NOMO-1 treated with DMSO at 0.1 percent for 48 hours (cell line): ENCODE measurements at regions not wholly inside any gene's neighbourhood (a gene's known extent, or its start where the extent isn't known, plus 50 kb on each side); places are given as distances from the start of the nearest gene placed in this dataset.
"Not testable (repeated sequence)": the region's sequence is repeated elsewhere in the genome, so short reads cannot be mapped to it uniquely, and the experiment has no call there.

Experiments
- DNase-seq: peaks from one replicate; lab custom pipeline; 2025; ENCODE audit not compliant: unreplicated experiment; lab: John Stamatoyannopoulos, UW

DNA sequence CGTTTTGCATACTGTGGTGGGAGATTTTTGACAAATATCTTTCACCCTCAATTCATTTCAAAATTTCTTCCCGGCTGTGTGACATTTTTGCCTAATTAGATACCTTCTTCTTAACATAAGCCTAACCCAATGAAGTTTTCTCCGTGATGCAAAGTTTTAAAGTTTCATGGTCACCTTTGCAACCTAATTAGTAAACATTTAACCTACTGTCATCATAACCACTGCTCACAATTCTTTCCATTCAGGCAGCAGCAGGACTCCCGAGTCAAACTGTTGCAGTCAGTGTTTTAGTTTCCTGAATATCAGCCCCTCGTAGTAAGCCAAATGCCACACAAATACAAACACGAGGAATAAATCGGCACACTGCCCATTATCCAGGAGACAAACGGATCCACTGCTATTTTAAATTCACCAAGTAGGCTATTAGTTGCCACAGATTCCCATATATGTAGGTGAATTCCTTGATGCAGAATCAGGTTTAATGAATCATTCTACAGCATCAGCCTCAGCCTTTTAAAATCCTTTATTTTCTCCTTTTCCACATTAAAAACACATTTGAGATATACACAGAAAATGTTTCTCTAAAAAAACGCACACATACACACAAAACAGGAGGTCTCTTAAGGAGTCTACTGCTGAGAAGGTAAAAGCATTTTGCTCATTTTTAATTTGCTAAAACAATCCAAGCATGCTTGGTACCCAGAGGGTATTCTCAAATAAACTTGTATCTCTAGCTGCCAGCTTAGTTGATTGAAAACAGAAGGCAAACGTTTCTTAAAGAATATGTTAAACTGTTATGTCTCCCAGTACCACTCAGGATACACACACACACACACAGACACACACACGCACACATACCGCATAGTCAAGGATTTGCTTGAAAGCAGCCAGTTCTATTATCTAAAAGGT lies 106.5 kb upstream of the KCTD1 start:
- DNase-seq, result no peak

GRCh38 chr18:26653943-26654615 lies 105.7 kb upstream of the KCTD1 start:
- no peak for DNase-seq

DNA sequence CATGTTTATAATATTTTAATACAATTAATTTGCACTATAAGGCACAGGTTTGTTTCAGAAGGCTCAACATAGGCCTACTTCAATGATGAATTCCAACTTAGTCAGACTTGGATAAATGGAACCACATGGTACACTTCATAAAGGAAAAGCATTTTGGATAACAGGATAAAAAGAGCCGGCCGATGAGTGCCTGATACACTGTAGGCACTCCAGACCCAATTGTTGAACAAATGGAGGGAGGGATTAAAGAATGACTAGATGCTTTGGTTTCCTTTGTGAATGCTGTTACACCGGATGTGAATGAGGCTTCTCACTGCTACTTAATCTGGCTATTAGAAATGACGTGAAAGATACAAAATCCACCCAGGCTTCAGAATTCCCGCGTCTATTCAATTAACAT lies 104.1 kb upstream of the KCTD1 start:
- no peak for DNase-seq

DNA sequence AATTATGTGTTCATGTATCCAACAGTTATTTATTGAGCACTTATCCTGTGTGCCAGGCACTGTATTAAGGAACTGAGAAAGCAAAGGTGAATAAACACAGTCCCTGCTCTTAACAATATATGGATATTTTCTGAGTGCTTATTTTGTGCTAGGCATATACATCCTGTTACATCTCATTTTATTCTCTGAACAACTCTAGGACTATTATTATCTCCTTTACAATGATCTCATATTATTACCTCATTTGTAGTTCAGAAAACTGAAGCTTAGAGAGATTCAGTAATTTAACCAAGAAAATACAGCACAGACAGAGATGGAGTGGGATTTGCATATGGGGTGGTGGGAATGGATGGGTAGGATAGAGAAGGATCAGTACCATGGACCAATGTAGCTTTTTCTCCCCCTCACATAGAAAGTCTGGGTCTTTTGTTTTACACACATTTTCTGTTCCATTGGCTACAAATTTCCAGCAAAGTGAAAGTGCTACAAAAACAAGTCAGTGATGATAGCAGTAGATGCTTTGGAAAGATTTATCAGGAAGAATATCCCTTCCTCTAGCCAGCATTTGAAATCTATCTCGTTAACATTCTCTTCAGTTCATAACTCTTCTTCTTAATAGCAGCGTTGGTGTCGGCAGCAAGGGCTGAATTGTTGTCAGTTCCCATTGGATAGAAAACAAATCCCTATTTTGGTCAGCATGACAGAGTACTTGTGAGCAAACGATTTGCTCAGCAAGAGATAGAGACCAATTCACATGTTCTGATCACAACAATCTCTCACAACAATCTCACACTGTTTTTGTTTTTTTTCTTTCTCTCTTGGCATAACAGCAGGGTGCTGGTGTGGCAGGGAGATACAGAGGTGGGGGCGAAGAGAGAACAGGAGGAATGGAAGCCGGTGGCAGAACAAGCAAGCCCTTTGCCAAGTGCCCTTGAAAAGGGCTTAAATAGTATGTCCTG lies 102.2 kb upstream of the KCTD1 start:
- DNase-seq, result no peak

DNA sequence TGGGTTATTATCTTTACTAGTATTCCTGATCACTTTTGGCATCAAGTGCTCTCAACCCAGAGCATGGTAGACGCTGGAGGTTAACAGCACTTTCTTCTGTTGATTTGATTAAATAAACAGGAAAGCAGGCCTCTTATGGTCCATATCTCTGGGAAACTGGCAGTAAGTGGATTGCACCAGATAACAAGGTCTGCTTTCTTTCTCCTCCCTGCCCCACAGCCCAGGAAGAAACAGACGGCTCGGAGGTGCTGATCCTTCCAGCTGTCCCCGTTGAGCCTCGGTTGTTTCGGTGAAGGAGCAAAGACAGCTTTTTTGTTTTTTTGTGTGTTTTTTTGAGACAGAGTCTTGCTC lies 100.8 kb upstream of the KCTD1 start:
- no peak for DNase-seq

DNA sequence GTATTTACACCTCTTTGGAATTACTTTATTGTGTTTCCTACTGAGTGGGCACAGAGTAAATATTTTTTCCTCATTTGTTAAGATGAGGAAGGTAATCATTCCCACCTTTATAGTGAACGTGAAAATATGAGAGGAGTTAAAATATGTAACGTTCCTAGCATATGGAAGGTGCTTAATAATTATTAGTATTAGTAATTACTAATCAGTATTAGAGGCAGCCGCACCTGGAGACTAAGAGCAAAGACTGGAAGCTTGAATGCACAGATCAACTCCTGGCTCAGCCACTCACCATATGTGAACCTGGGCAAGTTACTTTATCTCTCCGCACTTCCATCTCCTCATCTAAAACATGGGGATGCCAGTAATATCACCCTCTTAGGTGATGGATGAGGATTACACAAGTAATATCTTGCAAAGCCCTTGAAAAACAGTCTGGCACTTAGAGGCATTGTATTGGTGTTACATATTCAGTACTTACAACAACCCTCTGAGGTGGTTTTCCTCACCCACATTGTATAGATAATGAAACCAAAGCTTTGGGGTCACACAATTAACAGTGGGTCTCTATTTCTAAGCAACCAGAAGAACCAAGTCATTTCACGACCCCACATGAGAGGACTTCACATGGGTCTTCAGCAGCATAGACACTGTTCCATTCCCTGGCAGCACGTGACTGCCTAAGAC lies 100.3 kb upstream of the KCTD1 start:
- no peak for DNase-seq

- DNase-seq, result no peak
Measured at GRCh38 chr18:26646901-26647300, 98.5 kb upstream of the KCTD1 start.

- peak; percentile 90 for DNase-seq
Measured at GRCh38 chr18:26642440-26643348, 94.3 kb upstream of the KCTD1 start.

GRCh38 chr18:26640541-26640940 lies 92.2 kb upstream of the KCTD1 start:
- DNase-seq, result no peak

DNA sequence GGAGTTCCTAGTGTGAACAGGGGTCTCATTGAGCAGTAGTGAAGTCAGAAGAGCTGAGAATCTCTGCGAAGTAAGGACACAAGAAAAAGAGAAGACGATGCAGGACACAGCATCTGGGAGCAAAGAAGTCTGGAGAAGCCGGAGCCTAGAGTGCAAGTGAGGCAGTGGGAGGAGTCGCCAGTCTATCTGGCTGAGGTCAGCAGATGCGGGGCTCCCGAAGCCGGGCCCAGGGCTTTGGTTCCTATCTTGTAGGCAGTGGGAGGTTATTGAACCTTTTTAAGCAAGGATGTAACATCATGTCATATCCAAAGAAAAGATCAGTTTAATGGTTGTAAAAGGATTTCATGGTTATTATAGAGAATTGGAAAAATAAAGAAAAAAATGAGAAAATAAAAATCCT lies 90.8 kb upstream of the KCTD1 start:
- no peak for DNase-seq

DNA sequence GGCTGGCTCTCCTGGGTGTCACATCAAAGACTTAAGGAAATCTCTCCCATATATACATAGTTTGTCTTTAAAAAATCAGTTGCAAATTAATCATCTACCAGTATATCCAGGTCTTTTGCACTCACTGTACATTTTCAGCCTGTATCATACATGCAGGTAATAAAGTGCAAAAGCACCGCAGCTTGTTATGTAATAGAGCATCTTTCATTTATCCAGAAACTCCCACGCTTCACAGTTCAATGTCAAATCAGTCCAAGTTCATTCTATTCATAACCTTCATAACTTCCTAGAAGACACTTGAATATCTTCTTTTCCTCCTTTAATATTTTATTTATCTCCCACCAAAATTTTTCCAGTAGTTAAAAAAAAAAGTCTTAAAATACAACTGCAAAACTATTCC lies 89.6 kb upstream of the KCTD1 start:
- no peak for DNase-seq

GRCh38 chr18:26637324-26637723 lies 89.0 kb upstream of the KCTD1 start:
- DNase-seq, result no peak

DNA sequence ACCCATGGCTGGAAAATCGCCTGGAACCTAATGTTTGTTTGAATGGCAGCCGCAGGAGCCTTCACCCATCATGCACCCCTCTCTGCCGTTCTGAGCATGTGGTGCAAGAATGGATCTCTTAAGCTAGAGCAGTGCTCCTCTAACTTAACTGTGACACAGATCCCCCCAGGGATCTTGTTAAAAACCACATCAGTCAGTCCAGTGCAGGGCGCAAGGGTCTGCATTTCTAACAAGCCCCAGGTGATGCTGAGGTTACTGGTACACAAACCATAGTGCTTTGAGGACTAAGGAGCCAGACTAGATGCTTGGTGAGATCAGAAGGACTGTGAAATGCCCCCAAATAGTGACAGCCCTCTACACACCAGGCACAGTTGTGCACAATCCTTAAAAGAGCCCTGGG lies 87.1 kb upstream of the KCTD1 start:
- no peak for DNase-seq

GRCh38 chr18:26634631-26635030 lies 86.3 kb upstream of the KCTD1 start:
- DNase-seq, result peak; percentile 89

DNA sequence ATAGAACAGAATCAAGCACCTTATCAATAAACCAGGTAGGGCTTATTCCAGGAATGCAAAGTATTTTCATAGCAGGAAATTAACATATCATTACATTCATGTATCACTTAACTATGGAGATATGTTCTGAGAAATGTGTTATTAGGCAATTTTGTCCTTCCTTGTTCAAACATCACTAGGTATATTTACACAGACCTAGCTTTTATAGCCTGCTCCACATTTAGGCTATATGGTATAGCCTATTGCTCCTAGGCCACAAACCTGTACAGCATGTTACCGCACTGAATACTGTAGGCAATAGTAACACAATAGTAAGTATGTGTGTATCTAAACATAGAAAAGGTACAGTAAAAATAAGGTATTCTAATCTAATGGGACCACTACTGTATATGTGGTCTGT lies 82.8 kb upstream of the KCTD1 start:
- DNase-seq, result no peak

GRCh38 chr18:26630596-26630995 lies 82.2 kb upstream of the KCTD1 start:
- DNase-seq, result no peak

DNA sequence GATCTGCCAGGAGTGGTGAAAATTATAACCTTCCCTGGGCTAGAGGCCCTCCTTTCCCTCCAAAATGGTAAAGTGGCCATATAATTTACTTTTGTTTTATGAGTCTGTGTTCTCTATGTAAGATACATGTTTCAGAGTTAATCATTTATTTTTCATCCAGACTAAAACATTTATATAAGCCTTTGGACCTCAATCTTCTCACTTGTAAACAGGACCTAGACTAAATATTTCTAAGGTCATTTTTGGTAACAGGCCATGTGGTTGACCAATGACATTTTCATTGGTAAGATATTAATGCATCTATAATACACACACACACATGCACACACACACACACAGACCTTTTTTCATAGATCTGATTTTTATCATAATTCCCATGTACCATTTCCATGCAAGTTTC lies 79.7 kb upstream of the KCTD1 start:
- no peak for DNase-seq

GRCh38 chr18:26624443-26624842 lies 76.1 kb upstream of the KCTD1 start:
- DNase-seq, result no peak

GRCh38 chr18:26623314-26623713 lies 75.0 kb upstream of the KCTD1 start:
- DNase-seq, result not testable (repeated sequence)
